GM13977 (cell line): ENCODE measurements at regions not wholly inside any gene's neighbourhood (a gene's known extent, or its start where the extent isn't known, plus 50 kb on each side); places are given as distances from the start of the nearest gene placed in this dataset.

Source experiments
- DNase-seq: peaks from one replicate; pipeline ENCODE4 v3.0.0; 2012; ENCODE audit warnings: low spot score
- in situ Hi-C: fragments of 300-500 bp; cut with MboI; formaldehyde crosslinking; loops from one replicate; pipeline ENCODE4 v1.12.0; 2022; ENCODE audit warnings: low sequenced_read_pairs, low pct_unique_long_range_greater_than_20kb, mixed read lengths, inconsistent platforms; ENCODE audit not compliant: unreplicated experiment
- TF ChIP-seq, protein P1 (sequence below): IDR thresholded peaks from 2 replicates; pipeline ENCODE4 v1.5.1; 2012; ENCODE audit warnings: mild to moderate bottlenecking, control low read depth; ENCODE audit not compliant: insufficient read depth; ENCODE audit errors: extremely low read depth, missing control alignments

DNA sequence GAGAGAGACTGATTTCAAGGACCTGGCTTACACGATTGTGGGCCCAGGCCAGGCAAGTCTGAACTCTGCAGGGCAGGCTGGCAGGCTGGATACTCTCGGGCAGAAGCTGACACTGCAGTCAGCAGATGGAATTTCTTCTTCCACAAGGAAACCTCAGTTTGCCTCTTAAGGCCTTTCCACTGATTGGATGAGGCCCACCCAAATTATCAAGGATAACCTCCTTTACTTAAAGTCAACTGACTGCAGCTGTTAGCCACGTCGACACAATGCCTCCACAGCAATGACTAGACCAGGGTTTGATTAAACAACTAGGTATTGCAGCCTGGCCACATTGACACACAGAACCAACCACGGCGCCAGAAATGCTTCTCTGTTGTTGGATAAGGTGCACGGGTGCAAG lies 130.5 kb downstream of the PSMG1 start:
- in situ Hi-C loops = no loop called here
- TF ChIP-seq, protein P1, sequence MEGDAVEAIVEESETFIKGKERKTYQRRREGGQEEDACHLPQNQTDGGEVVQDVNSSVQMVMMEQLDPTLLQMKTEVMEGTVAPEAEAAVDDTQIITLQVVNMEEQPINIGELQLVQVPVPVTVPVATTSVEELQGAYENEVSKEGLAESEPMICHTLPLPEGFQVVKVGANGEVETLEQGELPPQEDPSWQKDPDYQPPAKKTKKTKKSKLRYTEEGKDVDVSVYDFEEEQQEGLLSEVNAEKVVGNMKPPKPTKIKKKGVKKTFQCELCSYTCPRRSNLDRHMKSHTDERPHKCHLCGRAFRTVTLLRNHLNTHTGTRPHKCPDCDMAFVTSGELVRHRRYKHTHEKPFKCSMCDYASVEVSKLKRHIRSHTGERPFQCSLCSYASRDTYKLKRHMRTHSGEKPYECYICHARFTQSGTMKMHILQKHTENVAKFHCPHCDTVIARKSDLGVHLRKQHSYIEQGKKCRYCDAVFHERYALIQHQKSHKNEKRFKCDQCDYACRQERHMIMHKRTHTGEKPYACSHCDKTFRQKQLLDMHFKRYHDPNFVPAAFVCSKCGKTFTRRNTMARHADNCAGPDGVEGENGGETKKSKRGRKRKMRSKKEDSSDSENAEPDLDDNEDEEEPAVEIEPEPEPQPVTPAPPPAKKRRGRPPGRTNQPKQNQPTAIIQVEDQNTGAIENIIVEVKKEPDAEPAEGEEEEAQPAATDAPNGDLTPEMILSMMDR = no peak
- DNase-seq = no peak

DNA sequence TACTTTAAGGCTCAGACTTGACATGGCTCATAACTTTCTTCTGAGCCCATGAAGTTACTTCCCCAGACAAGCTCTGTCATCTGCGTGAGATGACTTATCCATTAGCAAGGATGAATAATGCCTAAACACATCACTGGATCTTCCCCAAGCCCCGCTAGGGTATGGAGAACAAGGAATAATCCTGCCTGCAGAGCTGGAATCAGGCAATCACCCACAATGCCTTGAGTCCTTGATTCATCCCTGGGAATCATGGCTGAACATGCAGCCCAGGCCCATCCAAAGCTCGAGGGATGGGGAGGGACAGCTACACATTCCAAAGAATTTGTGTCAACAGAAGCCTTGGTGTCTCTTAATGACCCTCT lies 131.7 kb downstream of the PSMG1 start:
- TF ChIP-seq, protein P1 = no peak
- in situ Hi-C loops = no loop called here
- DNase-seq = no peak

DNA sequence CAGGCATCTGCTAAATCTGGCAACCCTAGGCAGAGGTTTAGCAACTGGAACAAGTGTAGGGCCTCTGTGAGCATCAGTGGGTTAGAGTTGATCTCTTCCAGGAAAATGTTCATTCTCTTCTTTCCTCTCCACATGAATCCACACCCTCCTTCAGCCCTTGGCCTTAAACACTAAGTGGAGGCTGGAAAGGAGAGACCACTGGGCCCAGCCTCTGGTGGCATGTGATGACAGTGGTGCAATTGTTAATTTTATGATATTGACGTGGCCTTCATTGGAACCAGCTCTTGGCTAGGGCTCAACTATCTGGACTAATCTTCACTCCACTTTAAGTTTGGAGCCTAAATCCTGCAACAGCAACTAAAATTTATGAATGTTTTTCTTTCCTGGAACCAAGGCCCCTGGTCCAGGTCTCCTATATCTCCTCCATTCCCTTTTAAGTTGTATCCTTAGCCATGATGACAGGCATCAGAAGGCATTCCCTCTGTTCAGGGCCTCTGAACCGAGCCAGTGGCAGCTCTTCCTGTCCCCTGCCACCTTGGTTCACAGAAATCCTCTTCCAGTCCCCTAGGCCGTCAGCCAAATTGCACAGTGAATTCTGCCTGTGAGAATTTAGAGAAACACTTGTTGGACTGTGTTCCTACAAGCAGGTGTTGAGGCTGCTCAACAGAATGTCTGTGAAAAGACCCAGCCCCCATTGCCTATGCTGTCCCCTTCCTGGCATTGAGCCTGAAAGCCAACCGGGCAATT lies 132.2 kb downstream of the PSMG1 start:
- TF ChIP-seq, protein P1 = no peak
- in situ Hi-C loops = no loop called here
- no peak for DNase-seq

DNA sequence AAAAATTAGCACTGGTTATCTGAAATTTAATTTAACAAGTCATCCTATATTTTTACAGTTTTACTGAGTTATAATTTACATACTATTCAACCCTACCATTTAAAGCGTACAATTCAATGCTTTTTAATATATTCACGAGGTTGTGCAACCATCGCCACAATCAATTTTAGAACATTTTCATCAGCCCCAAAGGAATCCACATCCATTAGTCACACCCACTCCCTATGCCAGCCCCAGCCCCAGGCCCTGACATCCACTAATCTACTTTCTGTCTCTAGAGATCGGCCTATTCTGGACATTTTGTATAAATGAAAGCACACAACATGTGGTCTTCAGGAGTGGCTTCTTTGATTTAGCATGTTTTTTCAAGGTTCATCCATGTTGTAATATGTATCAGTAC lies 134.7 kb downstream of the PSMG1 start:
- TF ChIP-seq, protein P1 = no peak
- in situ Hi-C loops = no loop called here
- DNase-seq = no peak

DNA sequence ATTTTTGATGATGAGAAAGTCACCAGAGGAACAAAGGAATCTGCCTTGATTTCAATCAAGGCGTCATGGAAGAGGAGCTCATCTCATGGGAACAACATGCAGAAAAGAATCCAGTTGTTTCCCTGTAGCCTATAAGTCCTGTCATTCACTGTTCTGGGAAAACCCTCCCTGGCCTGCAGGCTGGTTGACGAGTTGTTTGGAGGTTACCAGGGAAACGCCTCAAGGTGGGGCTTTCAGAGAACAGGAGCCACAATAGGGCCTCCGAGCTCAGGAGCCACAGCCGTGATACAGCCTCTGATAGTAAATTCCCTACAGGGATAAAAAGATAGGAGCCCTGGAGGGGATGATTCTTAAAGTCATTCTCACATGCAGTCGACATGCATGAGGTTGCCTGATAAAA lies 135.2 kb downstream of the PSMG1 start:
- DNase-seq = no peak
- in situ Hi-C loops = no loop called here
- TF ChIP-seq, protein P1 = no peak

DNA sequence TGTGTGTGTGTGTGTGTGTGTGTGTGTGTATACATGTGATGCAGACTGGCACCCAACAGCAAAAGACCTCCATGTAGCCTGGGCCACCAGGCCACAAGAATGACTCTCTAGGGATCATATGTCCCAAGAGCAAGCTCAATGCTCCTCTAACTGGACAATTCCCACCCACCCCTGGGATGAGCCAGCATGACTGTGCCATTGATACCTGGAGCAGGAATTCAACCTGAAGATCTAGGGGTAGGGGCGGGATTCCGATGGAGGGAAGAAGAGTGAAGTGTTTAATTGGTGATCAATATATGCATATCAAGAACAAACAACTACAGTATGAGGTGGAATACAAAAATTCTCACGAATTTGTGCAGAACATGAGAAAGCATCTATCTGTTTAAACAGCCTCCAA lies 136.2 kb downstream of the PSMG1 start:
- no peak for DNase-seq
- TF ChIP-seq, protein P1 = no peak
- in situ Hi-C loops = no loop called here
